KMS-11 (cell line): ENCODE measurements at regions not wholly inside any gene's neighbourhood (a gene's known extent, or its start where the extent isn't known, plus 50 kb on each side); places are given as distances from the start of the nearest gene placed in this dataset.
"Not testable (repeated sequence)": the region's sequence is repeated elsewhere in the genome, so short reads cannot be mapped to it uniquely, and the experiment has no call there.

Source experiments
- H2AFZ ChIP-seq: fragments of 200-600 bp; sonication (generic); 2 replicates; pipeline ENCODE4 v1.6.1; 2016; ENCODE audit warnings: antibody characterized with exemption, mixed run types, low read depth
- H3K27ac ChIP-seq: fragments of 200-600 bp; sonication (generic); 2 replicates; pipeline ENCODE4 v1.6.1; 2016; ENCODE audit warnings: mild to moderate bottlenecking, mixed run types
- H3K27me3 ChIP-seq: fragments of 200-600 bp; sonication (generic); 2 replicates; pipeline ENCODE4 v1.6.1; 2017; ENCODE audit warnings: mild to moderate bottlenecking, low read depth, mixed run types, moderate library complexity; ENCODE audit not compliant: insufficient read depth
- H3K36me3 ChIP-seq: fragments of 200-600 bp; sonication (generic); 2 replicates; pipeline ENCODE4 v1.6.1; 2017; ENCODE audit warnings: mild to moderate bottlenecking, mixed run types; ENCODE audit not compliant: insufficient read depth
- H3K4me1 ChIP-seq: fragments of 200-600 bp; sonication (generic); 2 replicates; pipeline ENCODE4 v1.6.1; 2016; ENCODE audit warnings: mild to moderate bottlenecking, low read depth, mixed run types; ENCODE audit not compliant: poor library complexity, severe bottlenecking
- H3K4me2 ChIP-seq: fragments of 200-600 bp; sonication (generic); 2 replicates; pipeline ENCODE4 v1.7.0; 2016; ENCODE audit warnings: mild to moderate bottlenecking, mixed run types
- H3K4me3 ChIP-seq: fragments of 200-600 bp; sonication (generic); IDR thresholded peaks from 2 replicates; pipeline ENCODE4 v1.6.1; 2017; ENCODE audit warnings: low read depth, low read length, mixed read lengths; ENCODE audit not compliant: insufficient read depth
- H3K79me2 ChIP-seq: fragments of 200-600 bp; sonication (generic); 2 replicates; pipeline ENCODE4 v1.6.1; 2016; ENCODE audit warnings: low read depth, mixed run types; ENCODE audit not compliant: insufficient read depth
- H3K9ac ChIP-seq: fragments of 200-600 bp; sonication (generic); 2 replicates; pipeline ENCODE4 v1.6.1; 2016; ENCODE audit warnings: mild to moderate bottlenecking, mixed run types
- H4K20me1 ChIP-seq: fragments of 200-600 bp; sonication (generic); 2 replicates; pipeline ENCODE4 v1.6.1; 2016; ENCODE audit warnings: mild to moderate bottlenecking, mixed run types; ENCODE audit not compliant: insufficient read depth
- TF ChIP-seq, protein P1 (sequence below): fragments of 200-600 bp; sonication (generic); conservative IDR thresholded peaks from 2 replicates; pipeline ENCODE4 v1.6.1; 2017; ENCODE audit warnings: low read depth, mild to moderate bottlenecking, antibody characterized with exemption, low read length, moderate library complexity, mixed read lengths

DNA sequence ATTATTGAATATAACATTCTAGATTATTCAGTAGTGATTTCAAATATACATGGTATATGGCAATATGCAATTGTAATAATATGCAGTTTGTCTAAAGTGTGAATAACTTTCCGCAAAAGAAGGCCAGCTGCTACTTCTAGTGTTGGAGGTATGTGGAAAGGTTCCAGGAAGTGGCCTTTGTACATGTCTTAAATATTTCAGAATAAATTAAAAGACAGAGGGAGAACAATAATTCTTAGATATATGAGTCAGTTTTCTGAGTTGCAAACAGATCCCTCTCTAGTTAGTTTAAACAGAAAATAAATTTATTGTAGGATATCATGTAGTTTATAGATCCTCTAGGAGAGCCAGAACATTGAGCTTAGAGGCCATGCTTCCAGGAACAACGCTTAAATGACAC lies 210.8 kb upstream of the ELL2 start:
- Histone ChIP-seq H3K36me3 (no peaks in the 10 kb centered on the region), H2AFZ (no peak overlapping the region), H3K27me3 (no peaks in the 10 kb centered on the region), H3K4me3 (no peak overlapping the region), H3K9ac (no peak overlapping the region), H3K4me1 (no peaks in the 10 kb centered on the region), H3K4me2 (no peak overlapping the region), H4K20me1 (no peaks in the 10 kb centered on the region), H3K79me2 (no peaks in the 10 kb centered on the region), H3K27ac (no peak overlapping the region)
- TF ChIP-seq, protein P1, sequence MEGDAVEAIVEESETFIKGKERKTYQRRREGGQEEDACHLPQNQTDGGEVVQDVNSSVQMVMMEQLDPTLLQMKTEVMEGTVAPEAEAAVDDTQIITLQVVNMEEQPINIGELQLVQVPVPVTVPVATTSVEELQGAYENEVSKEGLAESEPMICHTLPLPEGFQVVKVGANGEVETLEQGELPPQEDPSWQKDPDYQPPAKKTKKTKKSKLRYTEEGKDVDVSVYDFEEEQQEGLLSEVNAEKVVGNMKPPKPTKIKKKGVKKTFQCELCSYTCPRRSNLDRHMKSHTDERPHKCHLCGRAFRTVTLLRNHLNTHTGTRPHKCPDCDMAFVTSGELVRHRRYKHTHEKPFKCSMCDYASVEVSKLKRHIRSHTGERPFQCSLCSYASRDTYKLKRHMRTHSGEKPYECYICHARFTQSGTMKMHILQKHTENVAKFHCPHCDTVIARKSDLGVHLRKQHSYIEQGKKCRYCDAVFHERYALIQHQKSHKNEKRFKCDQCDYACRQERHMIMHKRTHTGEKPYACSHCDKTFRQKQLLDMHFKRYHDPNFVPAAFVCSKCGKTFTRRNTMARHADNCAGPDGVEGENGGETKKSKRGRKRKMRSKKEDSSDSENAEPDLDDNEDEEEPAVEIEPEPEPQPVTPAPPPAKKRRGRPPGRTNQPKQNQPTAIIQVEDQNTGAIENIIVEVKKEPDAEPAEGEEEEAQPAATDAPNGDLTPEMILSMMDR, result no peak

DNA sequence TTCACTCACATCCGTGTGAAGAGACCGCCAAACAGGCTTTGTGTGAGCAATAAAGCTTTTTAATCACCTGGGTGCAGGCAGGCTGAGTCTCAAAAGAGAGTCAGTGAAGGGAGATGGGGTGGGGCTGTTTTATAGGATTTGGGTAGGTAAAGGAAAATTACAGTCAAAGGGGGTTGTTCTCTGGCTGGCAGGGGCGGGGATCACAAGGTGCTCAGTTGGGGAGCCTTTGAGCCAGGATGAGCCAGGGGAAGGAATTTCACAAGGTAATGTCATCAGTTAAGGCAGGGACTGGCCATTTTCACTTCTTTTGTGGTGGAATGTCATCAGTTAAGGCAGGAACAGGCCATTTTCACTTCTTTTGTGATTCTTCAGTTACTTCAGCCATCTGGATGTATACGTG lies 210.3 kb upstream of the ELL2 start:
- H3K27me3 ChIP-seq, H3K79me2 ChIP-seq, H3K4me2 ChIP-seq, H3K27ac ChIP-seq, H2AFZ ChIP-seq, H4K20me1 ChIP-seq, H3K4me1 ChIP-seq, H3K9ac ChIP-seq, H3K4me3 ChIP-seq, H3K36me3 ChIP-seq: not testable (repeated sequence)

DNA sequence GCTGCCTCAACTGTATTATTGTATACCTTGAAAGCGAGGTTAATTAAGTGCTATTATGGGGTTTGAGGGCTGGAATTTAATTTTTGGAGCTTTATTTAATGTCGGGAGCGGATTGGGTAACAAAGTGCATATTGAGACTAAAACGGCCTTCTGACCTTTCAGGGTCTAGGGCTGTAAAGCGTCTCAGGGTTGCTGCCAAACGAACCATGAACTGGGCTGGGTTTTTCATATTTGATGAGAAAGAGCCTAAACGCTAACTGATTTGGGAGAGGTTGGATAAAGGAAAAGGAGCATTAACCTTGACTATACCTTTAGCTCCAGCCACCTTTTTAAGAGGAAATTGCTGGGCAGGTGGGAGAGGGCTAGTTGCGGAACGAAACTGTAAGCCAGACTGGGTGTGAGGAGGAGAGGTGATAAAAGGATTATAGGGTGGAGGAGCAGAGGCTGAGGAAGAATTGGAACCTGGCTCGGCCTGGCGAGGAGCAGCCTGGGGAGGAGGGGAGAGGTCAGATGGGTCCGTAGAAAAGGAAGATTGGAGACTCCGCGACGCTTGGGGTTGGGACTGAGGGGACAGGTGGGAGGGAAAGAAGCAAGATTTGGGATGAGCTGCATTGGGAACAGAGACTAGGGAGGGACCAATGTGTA lies 209.0 kb upstream of the ELL2 start:
- not testable (repeated sequence) for H3K79me2 ChIP-seq, H3K27ac ChIP-seq, H3K9ac ChIP-seq, H3K4me1 ChIP-seq, H3K27me3 ChIP-seq, H3K36me3 ChIP-seq, H4K20me1 ChIP-seq, H3K4me2 ChIP-seq, H2AFZ ChIP-seq, H3K4me3 ChIP-seq

DNA sequence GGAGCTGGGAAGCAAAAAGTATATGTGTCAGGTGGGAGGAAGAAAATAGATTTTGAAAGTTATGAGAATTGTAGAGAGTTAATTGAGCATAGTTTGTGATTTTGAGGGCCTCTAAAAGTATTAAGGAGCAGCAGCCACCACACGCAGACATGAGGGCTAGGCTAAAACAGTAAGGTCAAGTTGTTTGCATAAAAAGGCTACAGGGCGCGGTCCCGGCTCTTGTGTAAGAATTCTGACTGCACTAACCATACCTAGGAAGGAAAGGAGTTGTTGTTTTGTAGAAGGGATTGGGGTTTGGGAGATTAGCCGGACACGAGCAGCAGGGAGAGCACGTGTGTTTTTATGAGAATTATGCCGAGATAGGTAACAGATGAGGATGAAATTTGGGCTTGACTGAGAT lies 207.2 kb upstream of the ELL2 start:
- H3K27me3 ChIP-seq, H4K20me1 ChIP-seq, H2AFZ ChIP-seq, H3K4me1 ChIP-seq, H3K79me2 ChIP-seq, H3K4me3 ChIP-seq, H3K27ac ChIP-seq, H3K4me2 ChIP-seq, H3K36me3 ChIP-seq, H3K9ac ChIP-seq: not testable (repeated sequence)

DNA sequence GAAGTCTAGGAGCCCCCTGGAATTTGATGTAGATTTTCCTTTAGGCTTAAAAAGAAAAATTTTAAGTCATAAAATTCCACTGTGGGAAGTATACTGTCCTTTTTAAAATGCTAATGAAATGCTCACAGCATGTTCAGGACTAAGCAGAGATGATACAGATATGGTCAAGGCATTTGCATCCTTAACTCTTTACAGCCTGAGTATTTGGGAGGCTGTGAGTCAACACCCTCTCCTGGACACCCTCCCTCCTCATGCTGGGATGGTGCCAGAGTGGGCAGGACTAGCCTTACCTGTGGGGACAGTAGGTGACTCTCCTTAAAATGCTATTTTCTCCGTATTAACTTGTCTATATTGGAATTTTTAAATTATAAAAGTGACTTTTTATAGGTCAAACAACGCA lies 197.4 kb upstream of the ELL2 start:
- H3K27me3 ChIP-seq, result no peaks in the 10 kb centered on the region
- TF ChIP-seq, protein P1, result no peak
- H3K4me3 ChIP-seq, result no peak overlapping the region
- no peak overlapping the region for H3K4me2 ChIP-seq
- H2AFZ ChIP-seq, result no peak overlapping the region
- no peaks in the 10 kb centered on the region for H3K4me1 ChIP-seq
- H3K36me3 ChIP-seq, result no peaks in the 10 kb centered on the region
- H3K27ac ChIP-seq, result no peak overlapping the region
- H4K20me1 ChIP-seq, result no peaks in the 10 kb centered on the region
- no peaks in the 10 kb centered on the region for H3K79me2 ChIP-seq
- H3K9ac ChIP-seq, result no peak overlapping the region

DNA sequence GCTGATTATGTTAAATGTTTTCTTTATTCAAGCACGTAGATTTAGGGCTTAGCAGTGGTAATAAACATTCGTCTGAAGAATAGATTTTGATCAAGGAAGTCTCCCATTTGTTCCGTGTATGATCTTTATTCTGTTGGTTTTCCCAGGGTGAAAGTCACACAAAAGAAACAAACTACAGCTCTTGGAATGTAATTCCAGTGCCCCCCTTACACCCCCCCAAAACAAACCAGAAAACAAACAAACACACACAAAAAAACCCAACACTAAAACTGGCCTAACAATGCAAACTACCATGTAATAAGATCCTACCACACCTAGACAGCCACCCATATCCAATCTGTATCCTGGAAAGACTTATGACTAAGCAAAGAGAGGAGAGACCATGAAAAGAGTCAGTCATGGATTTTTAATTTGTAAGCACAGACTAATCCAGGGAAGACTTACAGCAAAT lies 196.2 kb upstream of the ELL2 start:
- H2AFZ ChIP-seq, result no peak overlapping the region
- H3K36me3 ChIP-seq, result no peaks in the 10 kb centered on the region
- no peak overlapping the region for H3K9ac ChIP-seq
- H3K4me3 ChIP-seq, result no peak overlapping the region
- TF ChIP-seq, protein P1, result no peak
- H4K20me1 ChIP-seq, result no peaks in the 10 kb centered on the region
- H3K4me1 ChIP-seq, result no peaks in the 10 kb centered on the region
- H3K79me2 ChIP-seq, result no peaks in the 10 kb centered on the region
- no peak overlapping the region for H3K27ac ChIP-seq
- H3K4me2 ChIP-seq, result no peak overlapping the region
- no peaks in the 10 kb centered on the region for H3K27me3 ChIP-seq
